Activated gamma-delta T cell treated with anti-CD3 and anti-CD28 coated beads, Interleukin-2, amount 50 U/mL, for 16 hours (primary cell): ENCODE measurements at regions not wholly inside any gene's neighbourhood (a gene's known extent, or its start where the extent isn't known, plus 50 kb on each side); places are given as distances from the start of the nearest gene placed in this dataset.

Experiments
- DNase-seq: peaks from one replicate; pipeline ENCODE4 v3.0.0-alpha.2; 2020; ENCODE audit warnings: low read depth

- DNase-seq: no peak
Measured at GRCh38 chrX:10083809-10084208, 73.0 kb upstream of the CLCN4 start.

- DNase-seq: no peak
Measured at GRCh38 chrX:10085223-10085622, 71.6 kb upstream of the CLCN4 start.

- no peak for DNase-seq
Measured at GRCh38 chrX:10086676-10087075, 70.1 kb upstream of the CLCN4 start.

- DNase-seq: no peak
Measured at GRCh38 chrX:10087391-10087790, 69.4 kb upstream of the CLCN4 start.

- DNase-seq: no peak
Measured at GRCh38 chrX:10089378-10089795, 67.4 kb upstream of the CLCN4 start.

- no peak for DNase-seq
Measured at GRCh38 chrX:10090319-10090718, 66.5 kb upstream of the CLCN4 start.

- DNase-seq: no peak
Measured at GRCh38 chrX:10095246-10095645, 61.5 kb upstream of the CLCN4 start.

- DNase-seq: no peak
Measured at GRCh38 chrX:10095698-10096432, 60.9 kb upstream of the CLCN4 start.

- DNase-seq: peak; percentile 40
Measured at GRCh38 chrX:10098270-10098713, 58.5 kb upstream of the CLCN4 start.

GRCh38 chrX:10099411-10099810, 57.4 kb upstream of the CLCN4 start:
- no peak for DNase-seq

- no peak for DNase-seq
Measured at GRCh38 chrX:10101269-10101668, 55.5 kb upstream of the CLCN4 start.

GRCh38 chrX:10102046-10102704, 54.6 kb upstream of the CLCN4 start:
- no peak for DNase-seq

- DNase-seq: no peak
Measured at GRCh38 chrX:10103023-10103422, 53.8 kb upstream of the CLCN4 start.

- no peak for DNase-seq
Measured at GRCh38 chrX:10104958-10105658, 51.7 kb upstream of the CLCN4 start.

GRCh38 chrX:10106806-10107205, 50.0 kb upstream of the CLCN4 start:
- DNase-seq: peak; percentile 24
